HEK293T (cell line): ENCODE measurements at regions not wholly inside any gene's neighbourhood (a gene's known extent, or its start where the extent isn't known, plus 50 kb on each side); places are given as distances from the start of the nearest gene placed in this dataset.

ENCODE experiments used
- BHLHE40 ChIP-seq: fragments of 450-650 bp; IDR thresholded peaks from 2 replicates; pipeline ENCODE4 v1.6.1; 2016; ENCODE audit warnings: mild to moderate bottlenecking, moderate library complexity, borderline replicate concordance
- FOXA1 ChIP-seq: fragments of 450-650 bp; IDR thresholded peaks from 2 replicates; pipeline ENCODE4 v1.6.1; 2016; ENCODE audit warnings: mild to moderate bottlenecking
- FOXM1 ChIP-seq: fragments of 450-650 bp; IDR thresholded peaks from 2 replicates; pipeline ENCODE4 v1.6.1; 2017; ENCODE audit warnings: mild to moderate bottlenecking, borderline replicate concordance
- L3MBTL2 ChIP-seq: fragments of 450-650 bp; conservative IDR thresholded peaks from 2 replicates; pipeline ENCODE4 v1.6.1; 2016; ENCODE audit warnings: mild to moderate bottlenecking
- NFRKB ChIP-seq: fragments of 450-650 bp; IDR thresholded peaks from 2 replicates; pipeline ENCODE4 v1.6.1; 2016; ENCODE audit warnings: mild to moderate bottlenecking, moderate library complexity
- PKNOX1 ChIP-seq: fragments of 450-650 bp; IDR thresholded peaks from 2 replicates; pipeline ENCODE4 v1.6.1; 2016

DNA sequence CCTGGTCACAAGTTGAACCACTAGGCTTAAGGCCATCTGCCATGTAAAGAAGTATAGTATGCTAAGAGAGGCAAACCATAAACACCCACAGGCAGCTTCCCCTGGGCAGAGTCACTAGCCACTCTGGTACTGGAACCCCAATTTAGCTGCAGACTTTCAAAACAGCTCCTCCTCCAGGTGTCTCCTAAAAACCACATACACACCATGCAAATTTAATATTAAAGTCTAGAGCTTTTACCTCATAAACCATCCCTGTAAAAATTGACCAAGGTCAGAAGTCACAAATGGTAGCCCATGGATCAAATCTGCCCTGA lies 99.1 kb upstream of the STT3B start:
- no peak for TF ChIP-seq NFRKB
- TF ChIP-seq L3MBTL2: no peak
- no peak for TF ChIP-seq FOXM1
- no peak for TF ChIP-seq FOXA1
- TF ChIP-seq BHLHE40: no peak
- TF ChIP-seq PKNOX1: no peak
